ENCODE measurements at regions not wholly inside any gene's neighbourhood (a gene's known extent, or its start where the extent isn't known, plus 50 kb on each side); places are given as distances from the start of the nearest gene placed in this dataset.

DNA sequence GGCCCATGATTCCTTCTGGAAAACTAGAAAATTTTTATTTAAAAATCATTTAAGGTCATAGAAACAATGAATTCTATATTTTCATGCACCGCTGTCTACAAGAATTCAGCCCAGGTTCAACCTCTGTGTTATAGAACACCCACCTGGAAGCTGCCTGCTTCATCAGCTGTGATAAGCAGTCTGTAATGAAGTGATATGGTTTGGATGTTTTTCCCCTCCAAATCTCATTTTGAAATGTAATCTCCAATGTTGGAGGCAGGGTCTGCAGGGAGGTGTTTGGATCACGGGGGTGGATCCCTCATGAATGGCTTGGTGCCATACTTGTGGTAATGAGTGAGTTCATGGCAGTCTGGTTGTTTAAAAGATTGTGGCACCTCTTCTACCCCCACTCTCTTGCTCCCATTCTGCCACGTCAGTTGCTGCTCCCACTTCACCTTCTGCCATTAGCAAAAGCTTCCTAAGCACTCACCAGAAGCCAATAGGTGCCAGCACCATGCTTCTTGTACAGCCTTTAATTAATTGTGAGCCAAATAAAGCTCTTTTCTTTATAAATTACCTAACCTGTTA is 55.6 kb downstream of the MRPL32 start:
- Histone ChIP-seq H3K4me1 (ENCODE audit: control extremely low read depth in 1 of 4, control insufficient read depth in 4 of 4, insufficient read depth in 4 of 4, low read length in 3 of 4) (no peaks in the 10 kb centered on the region), H3K27me3 (replicated peaks in 2 of 5; ENCODE audit: control insufficient read depth in 4 of 5, insufficient read depth in 5 of 5, low read length in 4 of 5) (peaks cover 0 to 9% (median 3%) of the 10 kb centered on the region in 5 experiments), H3K4me3 (ENCODE audit: control insufficient read depth in 1 of 7, extremely low read depth in 1 of 7, insufficient read depth in 4 of 7, low read depth in 2 of 7, low read length in 6 of 7) (no peak overlapping the region), H3K27ac (ENCODE audit: insufficient read depth in 1 of 2, low read depth in 1 of 2, low read length in 2 of 2, poor library complexity in 1 of 2, severe bottlenecking in 2 of 2) (no peak overlapping the region), H3K36me3 (ENCODE audit: control insufficient read depth in 4 of 4, insufficient read depth in 4 of 4, low read length in 3 of 4) (no peaks in the 10 kb centered on the region), H3K9me3 (ENCODE audit: control extremely low read depth in 1 of 5, control insufficient read depth in 4 of 5, insufficient read depth in 2 of 5, low read depth in 1 of 5, low read length in 4 of 5) (peaks cover 0 to 17% (median 4%) of the 10 kb centered on the region in 5 experiments)
- WGBS (ENCODE audit: insufficient coverage): 83% methylated on average over 1 of the region's 3 CpGs
- ChIA-PET CTCF (no interaction called here), POLR2A (no interaction called here)
- no peak for DNase-seq

DNA sequence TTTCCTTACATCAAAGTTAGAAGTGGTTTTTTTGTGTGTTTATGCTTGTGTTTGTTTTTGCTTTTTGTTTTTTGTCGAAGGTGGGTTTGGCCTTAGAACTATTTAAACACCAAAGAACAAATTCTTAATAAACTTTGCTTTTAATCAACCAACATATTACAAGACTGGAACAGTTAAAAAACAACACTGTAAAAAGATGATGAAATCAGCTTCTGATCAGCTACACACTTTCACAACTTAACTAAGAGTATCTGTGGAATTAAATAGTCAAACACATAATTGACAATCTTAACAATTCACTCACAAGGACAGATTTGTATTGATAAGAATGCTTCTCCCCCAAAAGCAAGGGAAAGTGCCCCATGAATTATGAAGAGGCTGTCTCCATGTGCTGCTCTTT is 58.8 kb downstream of the MRPL32 start:
- H3K4me1 ChIP-seq (ENCODE audit: control extremely low read depth in 1 of 4, control insufficient read depth in 4 of 4, insufficient read depth in 4 of 4, low read length in 3 of 4): no peaks in the 10 kb centered on the region
- H3K36me3 ChIP-seq (ENCODE audit: control insufficient read depth in 4 of 4, insufficient read depth in 4 of 4, low read length in 3 of 4): no peaks in the 10 kb centered on the region
- no CpG with 5 or more reads among the region's 1 CpG for WGBS (ENCODE audit: insufficient coverage)
- ChIA-PET POLR2A (no interaction called here), CTCF (no interaction called here)
- DNase-seq: no peak
- H3K9me3 ChIP-seq (ENCODE audit: control extremely low read depth in 1 of 5, control insufficient read depth in 4 of 5, insufficient read depth in 2 of 5, low read depth in 1 of 5, low read length in 4 of 5): peaks cover 0 to 4% (median 0%) of the 10 kb centered on the region in 5 experiments
- H3K27me3 ChIP-seq (replicated peaks in 2 of 5; ENCODE audit: control insufficient read depth in 4 of 5, insufficient read depth in 5 of 5, low read length in 4 of 5): peaks cover 0 to 11% (median 3%) of the 10 kb centered on the region in 5 experiments
- no peak overlapping the region for H3K4me3 ChIP-seq (ENCODE audit: control insufficient read depth in 1 of 7, extremely low read depth in 1 of 7, insufficient read depth in 4 of 7, low read depth in 2 of 7, low read length in 6 of 7)
- H3K27ac ChIP-seq (ENCODE audit: insufficient read depth in 1 of 2, low read depth in 1 of 2, low read length in 2 of 2, poor library complexity in 1 of 2, severe bottlenecking in 2 of 2): no peak overlapping the region

GRCh38 chr7:42991913-42992591 is 59.9 kb downstream of the MRPL32 start:
- no peaks in the 10 kb centered on the region for H3K4me1 ChIP-seq (ENCODE audit: control extremely low read depth in 1 of 4, control insufficient read depth in 4 of 4, insufficient read depth in 4 of 4, low read length in 3 of 4)
- H3K9me3 ChIP-seq (ENCODE audit: control extremely low read depth in 1 of 5, control insufficient read depth in 4 of 5, insufficient read depth in 2 of 5, low read depth in 1 of 5, low read length in 4 of 5): no peaks in the 10 kb centered on the region
- no peaks in the 10 kb centered on the region for H3K36me3 ChIP-seq (ENCODE audit: control insufficient read depth in 4 of 4, insufficient read depth in 4 of 4, low read length in 3 of 4)
- H3K27me3 ChIP-seq (replicated peaks in 2 of 5; ENCODE audit: control insufficient read depth in 4 of 5, insufficient read depth in 5 of 5, low read length in 4 of 5): peaks cover 0 to 11% (median 3%) of the 10 kb centered on the region in 5 experiments
- WGBS (ENCODE audit: insufficient coverage): 81% methylated on average over 10 of the region's 13 CpGs
- H3K27ac ChIP-seq (ENCODE audit: insufficient read depth in 1 of 2, low read depth in 1 of 2, low read length in 2 of 2, poor library complexity in 1 of 2, severe bottlenecking in 2 of 2): no peak overlapping the region
- no peak for DNase-seq
- H3K4me3 ChIP-seq (ENCODE audit: control insufficient read depth in 1 of 7, extremely low read depth in 1 of 7, insufficient read depth in 4 of 7, low read depth in 2 of 7, low read length in 6 of 7): no peak overlapping the region
- POLR2A ChIA-PET: no interaction called here
- CTCF ChIA-PET: no interaction called here

GRCh38 chr7:42993038-42993437 is 60.9 kb downstream of the MRPL32 start:
- DNase-seq: no peak
- ChIA-PET CTCF (no interaction called here), POLR2A (no interaction called here)
- Histone ChIP-seq H3K27ac (ENCODE audit: insufficient read depth in 1 of 2, low read depth in 1 of 2, low read length in 2 of 2, poor library complexity in 1 of 2, severe bottlenecking in 2 of 2) (no peak overlapping the region), H3K27me3 (replicated peaks in 2 of 5; ENCODE audit: control insufficient read depth in 4 of 5, insufficient read depth in 5 of 5, low read length in 4 of 5) (peaks cover 0 to 11% (median 3%) of the 10 kb centered on the region in 5 experiments), H3K4me1 (ENCODE audit: control extremely low read depth in 1 of 4, control insufficient read depth in 4 of 4, insufficient read depth in 4 of 4, low read length in 3 of 4) (no peaks in the 10 kb centered on the region), H3K4me3 (ENCODE audit: control insufficient read depth in 1 of 7, extremely low read depth in 1 of 7, insufficient read depth in 4 of 7, low read depth in 2 of 7, low read length in 6 of 7) (no peak overlapping the region), H3K36me3 (ENCODE audit: control insufficient read depth in 4 of 4, insufficient read depth in 4 of 4, low read length in 3 of 4) (no peaks in the 10 kb centered on the region), H3K9me3 (ENCODE audit: control extremely low read depth in 1 of 5, control insufficient read depth in 4 of 5, insufficient read depth in 2 of 5, low read depth in 1 of 5, low read length in 4 of 5) (no peaks in the 10 kb centered on the region)
- 91% methylated on average over 5 of the region's 9 CpGs for WGBS (ENCODE audit: insufficient coverage)

- CTCF ChIA-PET: no interaction called here
Observed at GRCh38 chr7:42994096-42994495, 61.9 kb downstream of the MRPL32 start.

DNA sequence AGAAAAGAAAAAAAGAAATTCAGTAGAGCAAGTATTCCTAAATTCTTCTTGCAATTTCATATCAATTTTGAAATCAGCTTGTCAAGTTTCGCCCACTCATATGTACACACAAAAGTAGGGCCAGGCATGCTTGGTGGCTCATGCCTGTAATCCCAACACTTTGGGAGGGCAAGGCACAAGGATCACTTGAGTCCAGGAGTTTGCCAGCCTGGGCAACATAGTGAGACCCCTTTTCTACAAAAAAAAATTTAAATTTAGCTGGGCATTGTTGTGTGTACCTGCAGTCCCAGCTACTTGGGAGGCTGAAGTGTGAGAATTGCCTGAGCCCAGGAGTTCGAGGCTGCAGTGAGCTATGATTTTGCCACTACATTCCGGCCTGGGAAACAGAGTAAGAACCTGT is 65.4 kb downstream of the MRPL32 start:
- Histone ChIP-seq H3K4me1 (ENCODE audit: control extremely low read depth in 1 of 4, control insufficient read depth in 4 of 4, insufficient read depth in 4 of 4, low read length in 3 of 4) (no peaks in the 10 kb centered on the region), H3K27me3 (replicated peaks in 2 of 5; ENCODE audit: control insufficient read depth in 4 of 5, insufficient read depth in 5 of 5, low read length in 4 of 5) (peaks cover 0 to 4% (median 0%) of the 10 kb centered on the region in 5 experiments), H3K27ac (ENCODE audit: insufficient read depth in 1 of 2, low read depth in 1 of 2, low read length in 2 of 2, poor library complexity in 1 of 2, severe bottlenecking in 2 of 2) (no peak overlapping the region), H3K9me3 (ENCODE audit: control extremely low read depth in 1 of 5, control insufficient read depth in 4 of 5, insufficient read depth in 2 of 5, low read depth in 1 of 5, low read length in 4 of 5) (no peaks in the 10 kb centered on the region), H3K36me3 (ENCODE audit: control insufficient read depth in 4 of 4, insufficient read depth in 4 of 4, low read length in 3 of 4) (no peaks in the 10 kb centered on the region), H3K4me3 (ENCODE audit: control insufficient read depth in 1 of 7, extremely low read depth in 1 of 7, insufficient read depth in 4 of 7, low read depth in 2 of 7, low read length in 6 of 7) (no peak overlapping the region)
- no peak for DNase-seq
- WGBS (ENCODE audit: insufficient coverage): 100% methylated on average over 1 of the region's 3 CpGs
- POLR2A ChIA-PET: no interaction called here
- CTCF ChIA-PET: no interaction called here

More at GRCh38 chr7:42994096-42994495, 61.9 kb downstream of the MRPL32 start:
- POLR2A ChIA-PET: no interaction called here
- Histone ChIP-seq H3K9me3 (ENCODE audit: control extremely low read depth in 1 of 5, control insufficient read depth in 4 of 5, insufficient read depth in 2 of 5, low read depth in 1 of 5, low read length in 4 of 5) (no peaks in the 10 kb centered on the region), H3K36me3 (ENCODE audit: control insufficient read depth in 4 of 4, insufficient read depth in 4 of 4, low read length in 3 of 4) (no peaks in the 10 kb centered on the region), H3K27me3 (replicated peaks in 2 of 5; ENCODE audit: control insufficient read depth in 4 of 5, insufficient read depth in 5 of 5, low read length in 4 of 5) (peaks cover 0 to 11% (median 3%) of the 10 kb centered on the region in 5 experiments), H3K27ac (ENCODE audit: insufficient read depth in 1 of 2, low read depth in 1 of 2, low read length in 2 of 2, poor library complexity in 1 of 2, severe bottlenecking in 2 of 2) (no peak overlapping the region), H3K4me1 (ENCODE audit: control extremely low read depth in 1 of 4, control insufficient read depth in 4 of 4, insufficient read depth in 4 of 4, low read length in 3 of 4) (no peaks in the 10 kb centered on the region), H3K4me3 (ENCODE audit: control insufficient read depth in 1 of 7, extremely low read depth in 1 of 7, insufficient read depth in 4 of 7, low read depth in 2 of 7, low read length in 6 of 7) (no peak overlapping the region)
- WGBS (ENCODE audit: insufficient coverage): 100% methylated on average over 2 of the region's 2 CpGs
- no peak for DNase-seq

DNA sequence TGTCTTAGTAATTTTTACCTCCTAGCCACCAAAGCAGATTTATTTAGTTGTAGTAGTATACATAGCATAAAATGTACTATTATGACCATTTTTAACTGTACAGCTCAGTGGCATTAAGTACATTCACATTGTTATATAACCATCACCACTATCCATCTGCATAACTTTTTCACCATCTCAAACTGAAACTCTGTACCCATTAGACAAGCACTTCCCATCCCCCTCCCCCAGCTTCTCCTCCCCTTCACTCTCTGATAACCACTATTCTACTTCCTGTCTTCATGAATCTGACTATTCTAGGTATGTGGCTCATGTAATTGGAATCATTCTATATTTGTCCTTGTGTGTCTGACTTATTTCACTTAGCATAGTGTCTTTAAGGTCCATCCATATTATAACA is 71.9 kb downstream of the MRPL32 start:
- ChIA-PET POLR2A (no interaction called here), CTCF (no interaction called here)
- Histone ChIP-seq H3K36me3 (ENCODE audit: control insufficient read depth in 4 of 4, insufficient read depth in 4 of 4, low read length in 3 of 4) (no peaks in the 10 kb centered on the region), H3K4me3 (ENCODE audit: control insufficient read depth in 1 of 7, extremely low read depth in 1 of 7, insufficient read depth in 4 of 7, low read depth in 2 of 7, low read length in 6 of 7) (no peak overlapping the region), H3K4me1 (ENCODE audit: control extremely low read depth in 1 of 4, control insufficient read depth in 4 of 4, insufficient read depth in 4 of 4, low read length in 3 of 4) (no peaks in the 10 kb centered on the region), H3K27ac (ENCODE audit: insufficient read depth in 1 of 2, low read depth in 1 of 2, low read length in 2 of 2, poor library complexity in 1 of 2, severe bottlenecking in 2 of 2) (no peak overlapping the region), H3K9me3 (ENCODE audit: control extremely low read depth in 1 of 5, control insufficient read depth in 4 of 5, insufficient read depth in 2 of 5, low read depth in 1 of 5, low read length in 4 of 5) (no peaks in the 10 kb centered on the region), H3K27me3 (replicated peaks in 2 of 5; ENCODE audit: control insufficient read depth in 4 of 5, insufficient read depth in 5 of 5, low read length in 4 of 5) (peaks cover 0 to 5% (median 0%) of the 10 kb centered on the region in 5 experiments)
- DNase-seq: no peak
